ENCODE measurements at regions not wholly inside any gene's neighbourhood (a gene's known extent, or its start where the extent isn't known, plus 50 kb on each side); places are given as distances from the start of the nearest gene placed in this dataset.

GRCh38 chr15:46676233-46677206 is 1040.8 kb upstream of the SEMA6D start:
- no peak for TF ChIP-seq TAF1 (IDR thresholded peaks at IDR 0.05; ENCODE audit: borderline replicate concordance, insufficient read depth, low read length)
- TF ChIP-seq, protein P1, sequence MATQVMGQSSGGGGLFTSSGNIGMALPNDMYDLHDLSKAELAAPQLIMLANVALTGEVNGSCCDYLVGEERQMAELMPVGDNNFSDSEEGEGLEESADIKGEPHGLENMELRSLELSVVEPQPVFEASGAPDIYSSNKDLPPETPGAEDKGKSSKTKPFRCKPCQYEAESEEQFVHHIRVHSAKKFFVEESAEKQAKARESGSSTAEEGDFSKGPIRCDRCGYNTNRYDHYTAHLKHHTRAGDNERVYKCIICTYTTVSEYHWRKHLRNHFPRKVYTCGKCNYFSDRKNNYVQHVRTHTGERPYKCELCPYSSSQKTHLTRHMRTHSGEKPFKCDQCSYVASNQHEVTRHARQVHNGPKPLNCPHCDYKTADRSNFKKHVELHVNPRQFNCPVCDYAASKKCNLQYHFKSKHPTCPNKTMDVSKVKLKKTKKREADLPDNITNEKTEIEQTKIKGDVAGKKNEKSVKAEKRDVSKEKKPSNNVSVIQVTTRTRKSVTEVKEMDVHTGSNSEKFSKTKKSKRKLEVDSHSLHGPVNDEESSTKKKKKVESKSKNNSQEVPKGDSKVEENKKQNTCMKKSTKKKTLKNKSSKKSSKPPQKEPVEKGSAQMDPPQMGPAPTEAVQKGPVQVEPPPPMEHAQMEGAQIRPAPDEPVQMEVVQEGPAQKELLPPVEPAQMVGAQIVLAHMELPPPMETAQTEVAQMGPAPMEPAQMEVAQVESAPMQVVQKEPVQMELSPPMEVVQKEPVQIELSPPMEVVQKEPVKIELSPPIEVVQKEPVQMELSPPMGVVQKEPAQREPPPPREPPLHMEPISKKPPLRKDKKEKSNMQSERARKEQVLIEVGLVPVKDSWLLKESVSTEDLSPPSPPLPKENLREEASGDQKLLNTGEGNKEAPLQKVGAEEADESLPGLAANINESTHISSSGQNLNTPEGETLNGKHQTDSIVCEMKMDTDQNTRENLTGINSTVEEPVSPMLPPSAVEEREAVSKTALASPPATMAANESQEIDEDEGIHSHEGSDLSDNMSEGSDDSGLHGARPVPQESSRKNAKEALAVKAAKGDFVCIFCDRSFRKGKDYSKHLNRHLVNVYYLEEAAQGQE (IDR thresholded peaks at IDR 0.05; ENCODE audit: insufficient read depth in 1 of 2, low read depth in 2 of 2, low read length in 2 of 2): no peak
- TF ChIP-seq FOXP2 (optimal IDR thresholded peaks at IDR 0.05; ENCODE audit: borderline replicate concordance, extremely low read depth, extremely low read length, insufficient read depth): no peak
- TF ChIP-seq SIN3A (IDR thresholded peaks at IDR 0.05; ENCODE audit: borderline replicate concordance, insufficient read depth, low read length): no peak
- no peak for TF ChIP-seq POLR2AphosphoS5 (IDR thresholded peaks at IDR 0.05; ENCODE audit: low read depth, low read length)

- TF ChIP-seq POLR2AphosphoS5 (IDR thresholded peaks at IDR 0.05; ENCODE audit: low read depth, low read length) (no peak), FOXP2 (optimal IDR thresholded peaks at IDR 0.05; ENCODE audit: borderline replicate concordance, extremely low read depth, extremely low read length, insufficient read depth) (no peak), SIN3A (IDR thresholded peaks at IDR 0.05; ENCODE audit: borderline replicate concordance, insufficient read depth, low read length) (no peak), TAF1 (IDR thresholded peaks at IDR 0.05; ENCODE audit: borderline replicate concordance, insufficient read depth, low read length) (no peak)
- TF ChIP-seq, protein P1 (IDR thresholded peaks at IDR 0.05; ENCODE audit: insufficient read depth in 1 of 2, low read depth in 2 of 2, low read length in 2 of 2): no peak
Observed at GRCh38 chr15:46677491-46677890, 1039.8 kb upstream of the SEMA6D start.

GRCh38 chr15:46681901-46682300 is 1035.4 kb upstream of the SEMA6D start:
- TF ChIP-seq SIN3A (IDR thresholded peaks at IDR 0.05; ENCODE audit: borderline replicate concordance, insufficient read depth, low read length) (no peak), POLR2AphosphoS5 (IDR thresholded peaks at IDR 0.05; ENCODE audit: low read depth, low read length) (no peak), TAF1 (IDR thresholded peaks at IDR 0.05; ENCODE audit: borderline replicate concordance, insufficient read depth, low read length) (no peak), FOXP2 (optimal IDR thresholded peaks at IDR 0.05; ENCODE audit: borderline replicate concordance, extremely low read depth, extremely low read length, insufficient read depth) (no peak)
- TF ChIP-seq, protein P1 (IDR thresholded peaks at IDR 0.05; ENCODE audit: insufficient read depth in 1 of 2, low read depth in 2 of 2, low read length in 2 of 2): no peak

DNA sequence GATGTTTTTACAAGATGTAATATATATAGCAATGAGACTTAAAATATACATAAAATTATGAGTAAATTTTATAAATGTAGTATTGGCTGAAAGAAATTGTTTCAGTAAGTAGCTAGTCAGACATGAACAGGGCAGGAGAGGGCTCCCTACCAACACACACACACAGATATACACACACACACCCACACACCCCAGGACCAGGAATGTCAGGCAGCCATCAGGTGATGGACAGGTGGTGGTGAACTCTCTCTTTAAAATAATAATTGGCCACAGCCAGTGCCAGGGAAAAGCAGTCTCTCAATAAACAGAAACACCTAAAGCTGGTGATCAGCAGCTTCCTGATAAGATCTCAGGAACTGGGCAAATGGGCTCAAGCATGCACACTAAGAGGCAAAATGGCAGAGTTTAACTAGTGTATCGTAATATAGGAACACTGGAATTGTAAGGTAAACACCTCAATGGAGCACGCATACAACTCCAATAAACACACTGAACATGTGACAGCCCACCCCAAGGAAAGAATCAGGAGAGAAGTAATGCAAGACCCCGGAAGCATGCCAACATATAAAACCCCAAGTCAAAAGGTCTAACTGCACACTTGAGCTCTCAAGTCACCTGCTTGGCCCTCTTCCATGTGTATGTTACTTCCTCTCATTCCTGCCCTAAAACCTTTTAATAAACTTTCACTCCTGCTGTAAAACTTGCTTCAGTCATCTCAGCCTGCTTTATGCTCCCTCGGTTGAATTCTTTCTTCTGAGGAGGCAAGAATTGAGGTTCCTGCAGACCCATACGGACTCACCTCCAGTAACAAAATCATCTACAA is 1034.1 kb upstream of the SEMA6D start:
- TF ChIP-seq SIN3A (IDR thresholded peaks at IDR 0.05; ENCODE audit: borderline replicate concordance, insufficient read depth, low read length) (no peak), FOXP2 (optimal IDR thresholded peaks at IDR 0.05; ENCODE audit: borderline replicate concordance, extremely low read depth, extremely low read length, insufficient read depth) (no peak), TAF1 (IDR thresholded peaks at IDR 0.05; ENCODE audit: borderline replicate concordance, insufficient read depth, low read length) (no peak), POLR2AphosphoS5 (IDR thresholded peaks at IDR 0.05; ENCODE audit: low read depth, low read length) (no peak)
- TF ChIP-seq, protein P1 (IDR thresholded peaks at IDR 0.05; ENCODE audit: insufficient read depth in 1 of 2, low read depth in 2 of 2, low read length in 2 of 2): no peak
